ENCODE measurements at regions not wholly inside any gene's neighbourhood (a gene's known extent, or its start where the extent isn't known, plus 50 kb on each side); places are given as distances from the start of the nearest gene placed in this dataset.

DNA sequence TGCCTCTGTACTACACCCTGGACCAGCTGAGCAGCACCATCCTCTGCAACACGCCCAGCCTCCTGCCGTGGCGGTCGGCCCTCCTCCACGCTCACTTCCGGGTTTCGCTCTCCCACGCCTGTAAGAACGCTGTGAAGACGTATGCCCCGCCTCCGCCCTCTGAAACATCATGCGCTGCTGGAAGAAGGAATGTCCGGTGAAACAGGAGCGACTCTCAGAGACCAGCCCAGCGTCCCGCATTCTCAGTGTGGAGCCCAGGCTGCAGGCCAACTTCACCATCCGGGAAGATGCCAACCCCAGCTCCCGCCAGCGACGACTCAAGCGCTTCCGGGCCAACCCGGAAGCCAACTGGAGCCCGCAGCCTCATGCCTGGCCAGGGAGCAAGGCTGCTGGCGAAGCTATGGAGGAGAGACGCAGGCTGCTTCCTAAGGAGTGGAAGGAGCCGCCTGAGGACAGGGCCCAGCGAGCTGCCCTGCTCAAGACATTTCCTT is 186.1 kb upstream of the SLITRK2 start:
- no peak for DNase-seq (ENCODE audit: low spot score)

DNA sequence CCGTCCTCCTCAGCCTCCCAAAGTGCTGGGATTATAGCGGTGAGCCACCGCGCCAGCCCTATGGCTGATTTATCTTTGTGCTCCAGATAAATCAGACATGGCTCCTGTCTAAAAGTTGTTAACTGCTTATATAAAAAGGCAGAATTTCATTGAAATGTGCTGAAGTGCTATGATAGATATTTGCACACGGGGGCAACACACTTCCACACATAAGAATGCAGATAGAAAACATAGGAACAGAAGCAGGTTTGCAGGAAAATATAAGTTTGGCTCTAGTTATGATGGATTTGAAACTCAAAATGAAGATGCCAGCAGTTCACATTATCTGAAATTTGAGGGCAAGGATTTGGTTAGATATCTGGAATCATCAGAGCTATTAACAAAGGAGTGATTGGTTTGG is 163.1 kb upstream of the SLITRK2 start:
- no peak for DNase-seq (ENCODE audit: low spot score)

DNA sequence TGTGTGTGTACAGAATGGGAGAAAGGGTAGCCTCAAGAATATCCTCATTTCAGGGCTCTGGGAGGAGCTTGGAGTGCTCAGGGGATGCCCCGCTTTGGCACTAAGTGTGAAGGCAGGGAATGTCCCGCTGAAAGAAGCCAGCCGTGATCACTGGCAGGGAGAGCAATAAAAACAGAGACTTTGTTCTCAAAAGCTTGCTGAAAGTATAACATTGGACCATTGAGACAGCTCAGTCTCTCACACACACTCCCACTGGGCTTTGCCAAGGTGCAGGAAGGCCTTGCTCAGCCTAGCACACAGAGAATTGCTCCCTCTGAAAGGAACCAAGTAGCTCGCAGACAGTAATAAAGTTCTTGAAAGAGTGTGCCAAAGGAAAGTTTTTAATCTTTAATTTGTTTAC is 143.8 kb upstream of the SLITRK2 start:
- no peak for DNase-seq (ENCODE audit: low spot score)

DNA sequence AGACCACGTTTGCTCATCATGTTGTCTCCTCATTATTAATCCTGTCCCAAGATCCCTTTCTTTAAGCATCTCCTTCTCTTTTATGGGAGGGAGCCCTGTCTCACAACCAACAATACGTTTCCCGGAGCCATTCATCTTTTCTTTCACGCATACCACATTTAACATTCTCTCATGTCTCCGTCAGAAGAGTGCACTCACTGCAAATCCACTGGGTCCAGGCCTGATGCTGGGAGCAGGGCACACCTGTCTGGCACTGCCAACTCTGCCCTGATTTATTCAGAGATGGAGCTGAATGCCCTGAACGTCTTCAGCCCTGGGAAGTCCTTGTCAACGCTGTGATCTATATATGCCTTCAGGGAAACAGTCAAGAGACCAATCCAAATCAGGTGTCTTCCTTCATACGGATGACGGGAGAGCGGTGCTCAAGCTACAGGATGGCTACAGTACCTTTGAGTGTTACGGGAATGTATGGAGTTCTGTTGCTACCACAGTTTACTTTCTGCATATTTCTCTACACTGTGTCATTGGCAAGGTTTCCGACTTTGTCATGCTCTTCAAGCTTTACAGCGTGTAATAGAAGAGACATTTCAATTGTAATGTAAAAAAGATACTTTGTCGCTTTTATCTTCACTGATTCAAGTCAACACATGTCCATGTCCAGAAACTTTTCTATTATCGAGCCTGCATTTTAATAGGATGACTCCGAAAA is 140.4 kb upstream of the SLITRK2 start:
- no peak for DNase-seq (ENCODE audit: low spot score)

DNA sequence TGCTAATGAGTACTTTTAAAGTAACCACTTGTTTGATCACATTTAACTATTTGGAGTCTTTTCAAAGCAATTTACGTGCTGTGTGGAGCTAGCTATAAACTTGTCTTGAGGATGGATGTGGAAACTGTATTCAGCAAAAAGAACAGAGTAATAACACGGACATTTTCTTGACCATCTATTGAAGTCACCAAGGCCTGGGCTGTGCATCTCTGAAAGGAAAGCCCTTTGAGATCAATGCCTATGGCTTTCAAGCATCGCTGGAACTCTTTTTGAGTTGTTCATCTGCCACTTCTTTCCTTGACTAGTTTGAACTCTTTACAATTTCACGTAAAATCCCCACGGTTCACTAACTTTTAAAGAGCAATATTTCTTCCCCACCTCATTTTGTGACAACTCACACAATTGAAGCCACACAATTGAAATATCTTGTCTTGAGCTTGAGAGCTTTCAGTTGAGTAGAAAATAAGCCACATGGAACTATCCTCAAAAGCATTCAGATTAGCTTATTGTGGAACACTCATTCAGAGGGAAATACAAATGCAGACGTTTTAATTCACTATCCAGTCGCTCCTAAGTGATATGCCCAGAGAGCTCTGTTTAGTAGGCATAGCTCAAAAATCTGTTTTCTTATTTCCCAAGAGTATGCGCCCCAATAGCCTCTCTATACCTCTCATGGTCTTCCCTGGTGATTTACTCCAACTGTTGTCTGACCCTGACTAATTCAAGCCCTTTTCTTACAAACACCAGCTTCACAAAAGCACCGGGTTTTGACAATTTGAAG is 134.9 kb upstream of the SLITRK2 start:
- DNase-seq (ENCODE audit: low spot score), result no peak

DNA sequence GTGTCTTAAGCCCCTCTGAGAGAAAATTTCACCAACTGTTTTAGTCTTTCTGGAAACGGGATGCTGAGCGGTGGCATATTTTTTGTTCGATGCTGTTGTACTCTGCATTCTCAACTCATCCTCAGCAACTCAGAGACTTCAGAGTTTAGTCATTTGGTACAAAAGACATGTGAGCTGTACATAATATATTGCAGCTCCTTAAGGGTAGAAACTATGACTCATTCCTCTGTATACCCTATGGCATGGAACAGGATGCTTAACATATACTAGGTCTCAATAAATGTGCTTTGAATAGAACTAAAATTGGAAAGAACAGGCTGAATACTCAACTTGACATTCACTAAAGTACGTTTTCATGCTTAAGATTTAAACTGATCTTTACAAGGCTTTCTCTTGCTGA is 130.5 kb upstream of the SLITRK2 start:
- DNase-seq (ENCODE audit: low spot score), result no peak

DNA sequence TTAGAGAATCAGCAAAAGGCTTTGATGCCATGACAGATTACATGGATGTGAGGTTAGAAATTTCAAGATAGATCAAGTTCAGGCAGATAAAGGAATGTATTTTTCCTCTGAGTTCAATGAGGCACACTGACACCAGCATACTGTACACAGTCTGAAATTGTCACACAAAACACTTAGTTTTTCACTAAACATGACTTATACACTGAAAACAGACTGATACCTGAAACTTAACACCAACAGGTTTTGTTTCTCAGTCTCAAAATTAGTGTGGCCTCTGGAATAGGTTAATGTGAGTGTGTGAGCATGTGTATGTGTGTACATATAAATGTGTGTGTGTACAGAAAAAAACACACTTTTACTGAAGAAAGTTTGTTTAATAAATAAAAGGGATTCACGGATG is 129.9 kb upstream of the SLITRK2 start:
- DNase-seq (ENCODE audit: low spot score), result no peak

DNA sequence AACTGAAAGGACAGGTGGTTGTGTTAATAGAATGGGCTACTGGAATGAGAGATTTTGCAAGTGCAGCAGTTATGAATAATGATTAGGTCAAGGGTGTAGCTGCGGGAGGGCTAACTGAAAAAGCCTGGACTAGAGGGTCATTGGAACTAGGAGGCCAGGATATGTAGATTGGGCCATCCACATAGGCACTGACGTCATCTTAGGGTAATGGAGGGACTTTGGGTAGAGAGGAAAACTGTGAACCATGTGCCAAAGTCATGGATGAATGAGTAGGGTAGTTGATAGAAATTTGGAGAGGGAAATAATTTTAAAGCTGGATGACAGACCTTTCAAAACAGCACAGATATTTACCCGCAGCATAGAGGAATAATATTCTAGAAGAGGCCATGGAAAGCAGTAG is 123.6 kb upstream of the SLITRK2 start:
- no peak for DNase-seq (ENCODE audit: low spot score)

DNA sequence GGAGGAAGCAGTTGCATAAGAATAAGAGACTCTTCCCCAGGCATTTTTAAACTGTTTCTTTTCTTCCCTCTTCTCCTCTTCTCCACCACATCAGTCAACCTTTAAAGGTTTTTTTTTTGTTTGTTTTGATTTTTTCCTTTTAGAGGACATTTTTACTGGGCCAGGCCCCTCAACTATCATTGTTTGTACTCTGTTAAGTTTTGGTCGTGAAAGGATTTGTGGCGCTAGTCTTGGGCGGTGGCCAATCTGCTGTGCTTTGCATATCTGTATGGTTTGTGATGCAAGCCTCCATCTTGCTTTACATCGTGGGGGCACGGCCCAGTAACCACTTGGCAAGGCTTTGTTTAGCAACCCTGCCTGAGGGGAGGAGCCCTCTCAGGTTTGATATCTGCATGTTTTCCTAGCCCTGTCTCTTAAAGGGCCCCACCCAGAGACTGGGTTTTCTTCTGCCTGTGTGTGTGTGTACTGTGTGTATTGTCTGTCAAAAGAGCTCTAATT is 101.9 kb upstream of the SLITRK2 start:
- no peak for DNase-seq (ENCODE audit: low spot score)

DNA sequence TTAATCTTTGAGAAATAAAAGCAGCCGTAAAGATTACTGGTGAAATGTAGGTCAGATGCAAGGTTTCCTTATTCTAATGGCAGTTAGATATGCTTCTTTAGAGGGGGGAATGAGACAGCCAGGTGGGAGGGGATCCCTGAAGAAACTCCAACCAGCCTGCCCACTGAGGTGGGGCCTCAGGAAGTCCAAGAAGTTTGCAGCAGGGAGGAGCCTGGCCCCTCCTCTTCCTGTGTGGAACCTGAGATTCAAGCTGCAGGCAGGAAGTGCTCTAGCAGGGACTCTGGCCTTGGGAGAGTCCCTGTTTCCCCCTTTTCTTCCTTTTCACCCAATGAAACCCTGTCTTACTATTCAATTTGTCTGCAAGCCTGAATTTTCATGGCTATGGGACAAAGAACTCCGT is 101.4 kb upstream of the SLITRK2 start:
- no peak for DNase-seq (ENCODE audit: low spot score)

DNA sequence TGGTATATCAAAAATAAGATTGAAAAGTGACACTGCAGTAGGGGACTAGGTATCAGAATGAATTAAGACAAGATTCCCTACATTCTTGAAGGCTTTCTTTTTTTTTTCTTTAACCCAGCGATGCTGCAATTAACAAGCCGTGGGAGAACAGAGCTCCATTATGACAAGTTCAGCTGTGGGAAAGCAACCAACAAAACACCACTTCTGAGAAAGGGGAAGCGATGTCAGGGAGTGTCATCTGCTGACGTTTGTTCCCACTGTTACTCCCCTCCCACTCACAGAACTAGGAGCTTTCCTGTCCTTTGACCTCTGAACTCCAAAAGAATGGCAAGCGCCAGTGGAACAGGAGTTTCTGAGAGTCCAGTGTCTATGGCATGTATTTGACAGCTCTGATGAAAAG is 90.2 kb upstream of the SLITRK2 start:
- peak; percentile 76 for DNase-seq (ENCODE audit: low spot score)

DNA sequence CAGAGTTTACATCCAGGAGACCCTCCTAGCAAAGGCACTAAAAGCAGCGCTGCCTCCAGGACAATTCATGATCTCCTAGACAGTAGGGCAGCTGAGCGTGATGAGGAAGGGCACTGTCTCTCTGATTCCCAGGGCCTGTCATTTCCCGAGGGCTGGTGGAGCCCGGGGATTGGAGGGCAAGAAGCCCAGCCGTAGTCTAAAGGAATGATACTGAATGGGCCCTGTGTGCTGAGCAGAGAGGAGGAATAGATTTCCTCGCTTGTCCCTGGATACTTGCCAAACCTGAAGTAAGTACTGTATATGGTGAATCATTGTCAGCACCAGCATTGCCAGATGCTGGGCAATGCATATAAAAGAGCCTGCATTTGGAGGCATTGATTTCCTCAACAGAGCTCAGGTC is 88.0 kb upstream of the SLITRK2 start:
- peak; percentile 90 for DNase-seq (ENCODE audit: low spot score)

DNA sequence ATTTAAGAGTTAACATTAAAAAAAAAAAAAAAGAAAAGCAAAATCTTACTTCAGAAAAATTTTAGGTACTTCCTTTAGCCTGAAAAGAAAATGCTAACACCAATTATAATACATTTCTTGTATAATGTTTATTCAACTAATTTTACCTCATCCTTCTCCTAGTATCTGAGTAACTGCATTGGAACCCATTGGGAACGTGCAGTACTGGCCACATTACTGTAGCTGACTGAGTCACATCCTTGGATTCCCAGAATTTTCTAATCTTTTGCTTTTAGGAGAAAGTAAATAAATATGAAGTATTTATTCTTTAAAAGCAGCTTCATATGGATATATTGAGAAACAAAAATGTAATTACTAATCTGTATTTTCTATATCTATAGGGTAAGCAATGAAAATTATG is 82.6 kb upstream of the SLITRK2 start:
- no peak for DNase-seq (ENCODE audit: low spot score)

DNA sequence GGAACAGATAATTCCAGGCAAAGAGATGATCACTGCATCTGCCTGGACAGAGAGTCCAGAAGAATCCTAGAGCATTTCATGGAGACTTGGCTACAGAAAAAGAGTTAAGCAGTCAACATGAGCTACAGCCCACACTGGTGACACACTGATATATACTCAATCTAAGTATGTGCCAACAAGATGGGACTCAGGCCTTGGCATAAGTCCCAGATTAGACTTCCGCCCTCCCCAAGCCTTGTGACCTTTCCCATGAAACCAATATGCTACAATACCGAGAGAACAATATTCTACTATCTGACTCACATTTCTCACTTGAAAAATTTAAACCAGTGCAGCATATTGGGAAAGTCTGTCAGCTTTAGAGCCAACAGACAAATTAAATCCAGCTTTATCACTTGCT is 65.7 kb upstream of the SLITRK2 start:
- peak; percentile 60 for DNase-seq (ENCODE audit: low spot score)
